ENCODE measurements at regions not wholly inside any gene's neighbourhood (a gene's known extent, or its start where the extent isn't known, plus 50 kb on each side); places are given as distances from the start of the nearest gene placed in this dataset.
"Not testable (repeated sequence)": the region's sequence is repeated elsewhere in the genome, so short reads cannot be mapped to it uniquely, and the experiment has no call there.

- H3K4me1 ChIP-seq (ENCODE audit: control insufficient read depth, insufficient read depth, low read length) = peaks cover 56% of the 10 kb centered on the region
- no peaks in the 10 kb centered on the region for H3K36me3 ChIP-seq (ENCODE audit: insufficient read depth, low read length)
- H3K9ac ChIP-seq (ENCODE audit: low read depth, low read length) = no peak overlapping the region
- H3K9me3 ChIP-seq (replicated peaks; ENCODE audit: low read length) = no peaks in the 10 kb centered on the region
- H3K4me3 ChIP-seq (ENCODE audit: low read length) = no peak overlapping the region
- no peak overlapping the region for H3K4me2 ChIP-seq (ENCODE audit: low read length)
- no peaks in the 10 kb centered on the region for H3K27me3 ChIP-seq (ENCODE audit: control insufficient read depth, insufficient read depth, low read length)
These were observed 70.7 kb upstream of the DCLK2 start for GRCh38 chr4:150007512-150007911.

- H3K36me3 ChIP-seq (ENCODE audit: insufficient read depth, low read length) = no peaks in the 10 kb centered on the region
- H3K9ac ChIP-seq (ENCODE audit: low read depth, low read length) = no peak overlapping the region
- no peaks in the 10 kb centered on the region for H3K9me3 ChIP-seq (replicated peaks; ENCODE audit: low read length)
- no peaks in the 10 kb centered on the region for H3K27me3 ChIP-seq (ENCODE audit: control insufficient read depth, insufficient read depth, low read length)
- H3K4me3 ChIP-seq (ENCODE audit: low read length) = no peak overlapping the region
- H3K4me1 ChIP-seq (ENCODE audit: control insufficient read depth, insufficient read depth, low read length) = peaks cover 46% of the 10 kb centered on the region
- H3K4me2 ChIP-seq (ENCODE audit: low read length) = no peak overlapping the region
These were observed 69.7 kb upstream of the DCLK2 start for GRCh38 chr4:150008546-150008945.

DNA sequence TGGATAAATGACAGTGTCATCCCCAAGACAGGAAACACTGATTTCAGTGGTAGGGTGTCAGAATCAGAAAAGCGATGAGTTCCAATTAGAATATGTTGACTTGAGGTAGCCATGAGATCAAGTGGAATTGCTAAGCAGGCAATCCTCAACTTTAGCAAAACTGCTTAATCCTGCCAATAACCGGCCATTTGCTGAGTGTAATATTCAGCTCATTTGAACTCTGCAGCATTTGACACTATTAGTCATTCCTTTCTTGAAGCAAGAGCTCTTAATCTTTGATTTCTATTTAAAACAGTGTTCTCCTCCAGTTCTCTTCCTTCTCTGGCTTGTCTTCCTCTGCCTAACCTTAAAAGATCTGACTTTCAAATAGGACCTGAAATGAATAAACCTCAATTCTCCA lies 68.7 kb upstream of the DCLK2 start:
- Histone ChIP-seq H3K4me1 (ENCODE audit: control insufficient read depth, insufficient read depth, low read length) (peaks cover 37% of the 10 kb centered on the region), H3K4me2 (ENCODE audit: low read length) (no peak overlapping the region), H3K9me3 (replicated peaks; ENCODE audit: low read length) (no peaks in the 10 kb centered on the region), H3K27me3 (ENCODE audit: control insufficient read depth, insufficient read depth, low read length) (no peaks in the 10 kb centered on the region), H3K36me3 (ENCODE audit: insufficient read depth, low read length) (no peaks in the 10 kb centered on the region), H3K9ac (ENCODE audit: low read depth, low read length) (no peak overlapping the region), H3K4me3 (ENCODE audit: low read length) (no peak overlapping the region)

DNA sequence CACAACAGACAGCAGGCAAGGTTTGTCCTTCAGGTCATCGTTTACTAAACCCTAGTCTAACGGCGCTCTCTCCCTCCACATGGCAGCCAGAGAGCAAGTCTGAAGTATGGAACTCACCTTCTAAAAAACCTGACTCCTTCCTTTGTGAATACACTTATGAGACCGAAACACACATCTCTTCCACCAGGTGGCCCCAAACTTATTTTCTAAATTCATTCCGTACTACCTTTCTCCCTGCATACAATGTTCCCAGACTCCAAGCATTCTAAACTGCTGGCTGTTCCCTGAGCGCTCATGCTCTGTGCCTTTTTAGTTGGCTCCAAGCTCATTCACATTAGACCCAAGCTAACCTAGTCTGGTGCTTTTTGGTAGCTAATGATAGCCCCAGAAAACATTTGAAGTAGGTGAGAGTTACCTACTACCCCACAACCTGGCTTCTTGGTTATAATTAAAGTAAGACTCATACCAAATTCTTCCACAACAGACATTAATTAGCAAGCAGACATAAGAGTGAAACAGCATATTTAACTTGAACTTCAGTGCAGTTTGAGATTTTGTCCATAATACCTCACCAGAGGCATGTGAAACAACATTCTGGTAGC lies 67.6 kb upstream of the DCLK2 start:
- no peaks in the 10 kb centered on the region for H3K9me3 ChIP-seq (replicated peaks; ENCODE audit: low read length)
- H3K27me3 ChIP-seq (ENCODE audit: control insufficient read depth, insufficient read depth, low read length) = no peaks in the 10 kb centered on the region
- H3K9ac ChIP-seq (ENCODE audit: low read depth, low read length) = no peak overlapping the region
- no peak overlapping the region for H3K4me2 ChIP-seq (ENCODE audit: low read length)
- peaks cover 31% of the 10 kb centered on the region for H3K4me1 ChIP-seq (ENCODE audit: control insufficient read depth, insufficient read depth, low read length)
- no peak overlapping the region for H3K4me3 ChIP-seq (ENCODE audit: low read length)
- H3K36me3 ChIP-seq (ENCODE audit: insufficient read depth, low read length) = no peaks in the 10 kb centered on the region

DNA sequence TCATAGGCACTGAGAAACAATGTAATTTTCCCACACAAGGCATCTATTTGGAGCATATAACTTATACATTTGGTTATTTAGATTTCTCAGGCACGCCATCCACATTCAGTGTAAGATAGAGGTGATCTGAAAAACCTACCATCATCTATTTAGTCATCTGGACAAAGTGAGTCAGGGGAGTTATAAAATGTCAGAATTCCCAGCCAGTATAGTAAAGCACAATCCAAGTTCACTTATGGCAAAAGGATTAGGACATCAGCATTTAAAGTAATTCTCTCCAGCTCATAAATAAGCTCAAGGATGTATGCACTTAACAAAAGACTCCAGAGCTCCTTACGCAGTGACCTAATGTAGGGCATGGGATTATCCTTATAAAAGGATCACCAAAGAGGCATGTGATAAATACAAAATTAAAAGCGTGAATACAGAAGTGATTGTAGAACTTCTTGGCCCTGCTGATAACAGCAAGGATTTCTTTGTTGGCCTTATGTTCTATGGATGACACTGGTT lies 65.3 kb upstream of the DCLK2 start:
- Histone ChIP-seq H3K27me3 (ENCODE audit: control insufficient read depth, insufficient read depth, low read length) (no peaks in the 10 kb centered on the region), H3K4me2 (ENCODE audit: low read length) (no peak overlapping the region), H3K9me3 (replicated peaks; ENCODE audit: low read length) (no peaks in the 10 kb centered on the region), H3K4me3 (ENCODE audit: low read length) (no peak overlapping the region), H3K4me1 (ENCODE audit: control insufficient read depth, insufficient read depth, low read length) (peaks cover 13% of the 10 kb centered on the region), H3K36me3 (ENCODE audit: insufficient read depth, low read length) (no peaks in the 10 kb centered on the region), H3K9ac (ENCODE audit: low read depth, low read length) (no peak overlapping the region)

DNA sequence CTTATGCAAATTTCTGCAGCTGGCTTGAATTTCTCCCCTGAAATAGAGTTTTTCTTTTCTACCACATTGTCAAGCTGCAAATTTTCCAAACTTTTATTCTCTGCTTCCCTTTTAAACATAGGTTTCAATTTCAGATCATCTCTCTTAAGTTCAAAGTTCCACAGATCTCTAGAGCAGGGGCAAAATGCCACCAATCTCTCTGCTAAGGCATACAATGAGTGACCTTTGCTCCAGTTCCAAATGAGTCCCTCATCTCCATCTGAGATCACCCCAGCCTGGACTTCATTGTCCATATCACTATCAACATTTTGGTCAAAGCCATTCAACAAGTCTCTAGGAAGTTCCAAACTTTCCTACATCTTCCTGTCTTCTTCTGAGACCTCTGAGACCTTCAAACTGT lies 62.3 kb upstream of the DCLK2 start:
- H3K27me3 ChIP-seq (ENCODE audit: control insufficient read depth, insufficient read depth, low read length); H3K36me3 ChIP-seq (ENCODE audit: insufficient read depth, low read length); H3K9me3 ChIP-seq (replicated peaks; ENCODE audit: low read length); H3K4me3 ChIP-seq (ENCODE audit: low read length); H3K4me2 ChIP-seq (ENCODE audit: low read length); H3K9ac ChIP-seq (ENCODE audit: low read depth, low read length); H3K4me1 ChIP-seq (ENCODE audit: control insufficient read depth, insufficient read depth, low read length): not testable (repeated sequence)

- not testable (repeated sequence) for H3K4me1 ChIP-seq (ENCODE audit: control insufficient read depth, insufficient read depth, low read length); H3K4me2 ChIP-seq (ENCODE audit: low read length); H3K9ac ChIP-seq (ENCODE audit: low read depth, low read length); H3K27me3 ChIP-seq (ENCODE audit: control insufficient read depth, insufficient read depth, low read length); H3K9me3 ChIP-seq (replicated peaks; ENCODE audit: low read length); H3K36me3 ChIP-seq (ENCODE audit: insufficient read depth, low read length); H3K4me3 ChIP-seq (ENCODE audit: low read length)
These were observed 61.6 kb upstream of the DCLK2 start for GRCh38 chr4:150016621-150017020.

- Histone ChIP-seq H3K4me1 (ENCODE audit: control insufficient read depth, insufficient read depth, low read length) (no peaks in the 10 kb centered on the region), H3K4me3 (ENCODE audit: low read length) (no peak overlapping the region), H3K9me3 (replicated peaks; ENCODE audit: low read length) (no peaks in the 10 kb centered on the region), H3K4me2 (ENCODE audit: low read length) (no peak overlapping the region), H3K36me3 (ENCODE audit: insufficient read depth, low read length) (no peaks in the 10 kb centered on the region), H3K27me3 (ENCODE audit: control insufficient read depth, insufficient read depth, low read length) (no peaks in the 10 kb centered on the region), H3K9ac (ENCODE audit: low read depth, low read length) (no peak overlapping the region)
These were observed 60.0 kb upstream of the DCLK2 start for GRCh38 chr4:150018257-150018656.

DNA sequence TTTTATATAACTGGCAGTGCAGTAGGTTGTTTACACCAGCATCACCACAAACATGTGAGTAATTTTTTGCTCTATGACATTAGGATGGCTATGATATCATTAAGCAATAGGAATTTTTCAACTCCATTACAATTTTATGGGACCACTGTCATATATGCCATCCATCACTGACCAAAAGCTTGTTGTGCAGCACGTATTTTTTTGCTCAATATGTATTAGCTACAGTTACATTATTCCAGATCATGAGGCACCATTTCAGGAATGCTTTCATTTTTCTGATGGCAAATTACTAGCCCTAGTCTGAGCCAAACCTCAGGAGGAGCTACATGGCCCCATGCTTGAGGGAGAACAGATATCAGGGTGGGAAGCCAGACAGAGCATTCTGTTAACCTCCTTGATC lies 56.8 kb upstream of the DCLK2 start:
- Histone ChIP-seq H3K4me1 (ENCODE audit: control insufficient read depth, insufficient read depth, low read length) (no peaks in the 10 kb centered on the region), H3K9ac (ENCODE audit: low read depth, low read length) (no peak overlapping the region), H3K4me3 (ENCODE audit: low read length) (no peak overlapping the region), H3K4me2 (ENCODE audit: low read length) (no peak overlapping the region), H3K9me3 (replicated peaks; ENCODE audit: low read length) (no peaks in the 10 kb centered on the region), H3K27me3 (ENCODE audit: control insufficient read depth, insufficient read depth, low read length) (no peaks in the 10 kb centered on the region), H3K36me3 (ENCODE audit: insufficient read depth, low read length) (no peaks in the 10 kb centered on the region)

DNA sequence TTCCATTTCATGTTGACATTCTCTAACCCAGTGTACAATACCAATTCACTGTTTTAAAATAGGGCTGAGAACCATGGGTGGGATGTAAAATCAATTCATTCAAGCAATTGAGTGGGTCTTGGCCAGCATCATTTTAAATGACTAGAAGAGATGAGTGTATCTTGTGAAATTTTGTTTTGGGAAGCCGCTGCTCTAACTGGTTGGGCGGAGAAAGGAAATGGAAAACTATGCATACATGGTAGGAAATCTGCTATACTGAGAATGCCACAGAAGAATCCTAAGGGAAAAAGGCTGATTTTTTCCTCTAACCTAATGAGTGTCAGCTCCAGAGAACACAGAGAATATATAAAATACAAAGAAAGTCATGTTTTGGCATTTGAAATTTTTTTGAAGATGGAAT lies 54.8 kb upstream of the DCLK2 start:
- Histone ChIP-seq H3K4me3 (ENCODE audit: low read length) (no peak overlapping the region), H3K4me2 (ENCODE audit: low read length) (no peak overlapping the region), H3K9me3 (replicated peaks; ENCODE audit: low read length) (no peaks in the 10 kb centered on the region), H3K27me3 (ENCODE audit: control insufficient read depth, insufficient read depth, low read length) (no peaks in the 10 kb centered on the region), H3K9ac (ENCODE audit: low read depth, low read length) (no peak overlapping the region), H3K4me1 (ENCODE audit: control insufficient read depth, insufficient read depth, low read length) (no peaks in the 10 kb centered on the region), H3K36me3 (ENCODE audit: insufficient read depth, low read length) (no peaks in the 10 kb centered on the region)

DNA sequence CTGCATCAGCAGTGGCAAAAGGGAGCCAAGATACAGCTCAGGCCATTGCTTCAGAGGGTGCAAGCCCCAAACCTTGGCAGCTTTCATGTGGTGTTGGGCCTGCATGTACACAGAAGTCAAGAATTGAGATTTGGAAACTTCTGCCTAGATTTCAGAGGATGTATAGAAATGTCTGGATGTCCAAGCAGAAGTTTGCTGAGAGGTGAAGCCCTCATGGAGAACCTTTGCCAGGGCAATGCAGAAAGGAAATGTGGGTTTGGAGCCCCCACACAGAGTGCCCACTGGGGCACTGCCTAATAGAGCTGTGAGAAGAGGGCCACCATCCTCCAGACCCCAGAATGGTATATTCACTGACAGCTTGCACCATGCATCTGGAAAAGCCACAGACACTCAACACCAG lies 51.3 kb upstream of the DCLK2 start:
- H3K4me3 ChIP-seq (ENCODE audit: low read length); H3K4me2 ChIP-seq (ENCODE audit: low read length); H3K9me3 ChIP-seq (replicated peaks; ENCODE audit: low read length); H3K27me3 ChIP-seq (ENCODE audit: control insufficient read depth, insufficient read depth, low read length); H3K9ac ChIP-seq (ENCODE audit: low read depth, low read length); H3K4me1 ChIP-seq (ENCODE audit: control insufficient read depth, insufficient read depth, low read length); H3K36me3 ChIP-seq (ENCODE audit: insufficient read depth, low read length): not testable (repeated sequence)
